GM13977 (cell line): ENCODE measurements at regions not wholly inside any gene's neighbourhood (a gene's known extent, or its start where the extent isn't known, plus 50 kb on each side); places are given as distances from the start of the nearest gene placed in this dataset.

Experiments used
- DNase-seq: peaks from one replicate; pipeline ENCODE4 v3.0.0; 2012; ENCODE audit warnings: low spot score
- CTCF ChIP-seq: IDR thresholded peaks from 2 replicates; pipeline ENCODE4 v1.5.1; 2012; ENCODE audit warnings: mild to moderate bottlenecking, control low read depth; ENCODE audit not compliant: insufficient read depth; ENCODE audit errors: extremely low read depth, missing control alignments
- in situ Hi-C: fragments of 300-500 bp; cut with MboI; formaldehyde crosslinking; loops from one replicate; pipeline ENCODE4 v1.12.0; 2022; ENCODE audit warnings: low sequenced_read_pairs, low pct_unique_long_range_greater_than_20kb, mixed read lengths, inconsistent platforms; ENCODE audit not compliant: unreplicated experiment

DNA sequence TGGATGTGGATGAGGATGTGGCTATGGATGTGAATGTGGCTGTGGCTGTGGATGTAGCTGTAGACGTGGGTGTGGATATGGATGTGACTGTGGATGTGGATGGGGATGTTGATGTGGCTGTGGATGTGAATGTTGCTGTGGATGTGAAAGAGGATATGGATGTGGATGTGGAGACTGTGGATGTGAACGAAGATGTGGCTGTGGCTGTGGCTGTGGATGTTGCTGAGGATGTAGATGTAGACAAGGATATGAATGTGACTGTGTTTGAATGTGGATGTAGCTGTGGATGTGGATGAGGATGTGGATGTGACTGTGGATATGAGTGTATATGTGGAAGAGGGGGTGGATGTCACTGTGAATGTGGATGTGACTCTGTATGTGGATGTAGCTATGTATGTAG lies 884.6 kb upstream of the CHAC2 start:
- no peak for DNase-seq
- in situ Hi-C loops, result no loop called here
- no peak for TF ChIP-seq CTCF

- DNase-seq, result no peak
- TF ChIP-seq CTCF, result no peak
- in situ Hi-C loops, result no loop called here
Observed at GRCh38 chr2:52881606-52882005, 886.0 kb upstream of the CHAC2 start.

DNA sequence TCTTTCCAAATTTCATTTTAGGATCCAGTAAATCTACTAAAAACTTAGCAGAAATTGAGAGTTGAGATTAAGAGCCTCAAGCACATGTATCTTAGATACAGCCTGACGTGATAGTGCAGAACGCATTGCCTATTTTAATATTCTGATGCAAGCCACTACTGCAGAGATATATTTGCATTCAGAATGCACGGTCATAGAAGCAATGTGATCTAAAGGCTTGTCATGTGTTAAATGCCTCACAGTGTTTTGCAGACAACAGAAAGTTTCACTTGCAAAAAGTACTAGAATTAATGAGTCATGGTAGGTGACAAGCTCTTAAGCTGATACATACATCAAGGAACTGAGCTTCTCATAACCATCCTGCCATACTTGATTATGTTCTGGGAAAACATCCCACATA lies 886.7 kb upstream of the CHAC2 start:
- in situ Hi-C loops, result no loop called here
- TF ChIP-seq CTCF, result no peak
- no peak for DNase-seq

DNA sequence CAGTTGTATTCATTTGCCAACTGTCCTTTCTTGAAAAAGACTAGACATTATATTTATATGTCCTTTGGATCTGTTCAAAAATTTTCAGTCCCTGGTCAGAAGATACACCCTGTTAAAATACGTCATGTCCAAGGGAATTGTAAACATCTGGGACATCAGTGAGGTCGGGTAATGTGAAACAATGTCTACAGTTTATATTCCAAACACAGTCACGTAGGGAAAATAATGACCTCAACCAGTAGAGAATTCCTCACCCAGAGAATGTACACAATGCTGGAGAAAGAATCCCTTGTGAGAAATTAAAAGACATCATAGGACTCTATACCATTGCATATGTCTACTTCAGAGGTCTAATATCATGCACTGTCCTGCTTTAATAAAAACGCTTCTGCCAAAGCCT lies 888.0 kb upstream of the CHAC2 start:
- no peak for TF ChIP-seq CTCF
- in situ Hi-C loops, result no loop called here
- no peak for DNase-seq

DNA sequence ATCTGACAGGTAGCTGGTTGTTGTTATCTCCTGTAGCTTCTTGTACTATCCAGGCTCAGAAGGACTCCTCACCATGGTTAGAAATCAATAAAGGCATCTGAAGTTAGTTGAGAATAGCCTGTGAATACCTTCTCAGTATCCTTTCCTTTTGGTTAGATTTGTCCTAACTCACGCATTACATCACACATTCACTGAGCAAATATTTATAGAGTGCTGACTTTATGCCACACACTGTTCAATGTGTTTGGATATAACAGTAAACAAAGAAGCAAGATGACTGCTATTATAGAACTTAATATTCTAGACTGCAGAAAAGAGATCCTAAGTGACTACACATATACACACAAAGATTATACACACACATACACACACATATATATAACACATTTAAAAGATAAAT lies 889.9 kb upstream of the CHAC2 start:
- no peak for DNase-seq
- in situ Hi-C loops, result no loop called here

DNA sequence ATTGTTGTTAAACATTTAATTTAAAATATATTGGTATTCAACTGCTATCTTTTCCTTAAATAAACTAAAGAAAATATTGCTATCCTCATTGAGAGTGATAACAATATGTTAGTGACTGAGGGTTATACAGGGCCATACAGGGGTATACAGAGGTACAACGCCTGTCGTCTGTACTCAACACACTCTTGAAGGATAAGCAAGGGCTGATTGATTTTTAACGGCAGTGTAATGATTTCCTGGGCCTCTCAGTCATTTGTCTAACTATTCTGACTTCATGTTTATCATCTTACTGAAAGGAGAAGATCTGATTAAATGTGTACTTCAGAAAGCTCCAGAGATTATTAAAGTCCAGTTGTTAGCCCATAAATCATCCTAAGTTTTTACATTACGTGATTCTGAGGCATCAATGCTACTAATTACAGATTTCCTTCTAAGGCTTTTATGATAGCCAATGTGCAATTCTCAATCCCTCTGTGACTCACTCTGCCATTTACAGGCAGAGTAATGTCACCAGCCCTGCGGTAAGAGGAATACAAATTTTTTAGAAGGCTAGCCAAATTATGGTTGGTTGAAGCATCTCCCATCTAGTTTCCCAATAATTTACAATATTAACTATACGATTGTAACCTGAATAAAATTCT lies 893.0 kb upstream of the CHAC2 start:
- no peak for TF ChIP-seq CTCF
- in situ Hi-C loops, result no loop called here
- no peak for DNase-seq

More for the DNA sequence above, 889.9 kb upstream of the CHAC2 start:
- TF ChIP-seq CTCF, result no peak

DNA sequence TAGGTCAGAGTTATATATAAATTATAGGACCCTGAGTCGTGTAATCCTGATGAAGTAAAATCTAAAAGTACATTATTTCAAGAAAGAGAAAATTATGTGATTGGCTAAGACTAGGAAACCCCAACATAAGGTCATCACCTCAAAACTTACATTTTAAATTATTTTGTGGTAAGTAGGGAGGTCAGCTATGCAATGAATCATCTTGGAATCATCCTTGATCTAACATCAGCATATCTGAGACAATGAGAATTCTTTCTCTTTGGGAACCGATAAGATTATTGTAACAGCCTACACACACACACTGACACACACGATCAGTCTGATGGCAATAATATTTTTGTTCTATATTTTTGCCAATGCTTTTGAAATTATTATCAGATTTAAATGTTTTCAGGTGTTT lies 904.8 kb upstream of the CHAC2 start:
- TF ChIP-seq CTCF, result no peak
- in situ Hi-C loops, result no loop called here
- no peak for DNase-seq
